Tibial nerve (tissue), 4 donors: ENCODE measurements at regions not wholly inside any gene's neighbourhood (a gene's known extent, or its start where the extent isn't known, plus 50 kb on each side); places are given as distances from the start of the nearest gene placed in this dataset.

ENCODE experiments used
- CTCF ChIP-seq, 5 experiments: fragments of 200-600 bp in 3 of 5; fragments of 450-650 bp in 2 of 5; sonication (generic) in 3 of 5; IDR thresholded peaks; one replicate each; pipeline ENCODE4 v1.5.1; 2016 to 2019; ENCODE audit warnings: antibody characterized with exemption in 5 of 5, mild to moderate bottlenecking in 3 of 5, moderate library complexity in 2 of 5
- EP300 ChIP-seq, 2 donors: sonication (generic); formaldehyde crosslinking; IDR thresholded peaks; one replicate each; pipeline ENCODE4 v1.6.1; 2017; ENCODE audit warnings: antibody characterized with exemption in 2 of 2, mild to moderate bottlenecking in 1 of 2
- POLR2A ChIP-seq, 2 donors: fragments of 450-650 bp; IDR thresholded peaks; one replicate each; pipeline ENCODE4 v1.6.1; 2017; ENCODE audit warnings: antibody characterized with exemption in 2 of 2, mild to moderate bottlenecking in 2 of 2, moderate library complexity in 2 of 2

- TF ChIP-seq CTCF (IDR thresholded peaks at IDR 0.05) (no peak), POLR2A (IDR thresholded peaks at IDR 0.05) (no peak), EP300 (IDR thresholded peaks at IDR 0.05) (no peak)
These were observed 77.0 kb downstream of the ARL4A start for GRCh38 chr7:12764458-12764891.
